Skeletal muscle satellite cell (primary cell): ENCODE measurements at regions not wholly inside any gene's neighbourhood (a gene's known extent, or its start where the extent isn't known, plus 50 kb on each side); places are given as distances from the start of the nearest gene placed in this dataset.
"Not testable (repeated sequence)": the region's sequence is repeated elsewhere in the genome, so short reads cannot be mapped to it uniquely, and the experiment has no call there.

Source experiments
- H3K27me3 ChIP-seq: 2 replicates; pipeline ENCODE4 v1.7.0; 2013; ENCODE audit warnings: low read length; ENCODE audit not compliant: control insufficient read depth, insufficient read depth
- H3K36me3 ChIP-seq: 2 replicates; pipeline ENCODE4 v1.7.0; 2013; ENCODE audit warnings: mild to moderate bottlenecking, control low read depth, low read length; ENCODE audit not compliant: insufficient read depth
- H3K4me1 ChIP-seq: 2 replicates; pipeline ENCODE4 v1.7.0; 2013; ENCODE audit warnings: low read length; ENCODE audit not compliant: control insufficient read depth, insufficient read depth
- H3K4me2 ChIP-seq: 2 replicates; pipeline ENCODE4 v1.7.0; 2013; ENCODE audit warnings: mild to moderate bottlenecking, low read length
- H3K4me3 ChIP-seq: 2 replicates; pipeline ENCODE4 v1.7.0; 2013; ENCODE audit warnings: low read length
- H3K9ac ChIP-seq: 2 replicates; pipeline ENCODE4 v1.7.0; 2013; ENCODE audit warnings: mild to moderate bottlenecking, low read depth, low read length, moderate library complexity
- H3K9me3 ChIP-seq: replicated peaks from 2 replicates; pipeline ENCODE4 v1.7.0; 2013; ENCODE audit warnings: mild to moderate bottlenecking, control low read depth, low read length

- Histone ChIP-seq H3K9ac (no peak overlapping the region), H3K27me3 (no peaks in the 10 kb centered on the region), H3K4me1 (no peaks in the 10 kb centered on the region), H3K9me3 (no peaks in the 10 kb centered on the region), H3K4me3 (no peak overlapping the region), H3K4me2 (no peak overlapping the region), H3K36me3 (no peaks in the 10 kb centered on the region)
Observed at GRCh38 chr4:19239565-19239964, 1012.1 kb upstream of the SLIT2 start.

DNA sequence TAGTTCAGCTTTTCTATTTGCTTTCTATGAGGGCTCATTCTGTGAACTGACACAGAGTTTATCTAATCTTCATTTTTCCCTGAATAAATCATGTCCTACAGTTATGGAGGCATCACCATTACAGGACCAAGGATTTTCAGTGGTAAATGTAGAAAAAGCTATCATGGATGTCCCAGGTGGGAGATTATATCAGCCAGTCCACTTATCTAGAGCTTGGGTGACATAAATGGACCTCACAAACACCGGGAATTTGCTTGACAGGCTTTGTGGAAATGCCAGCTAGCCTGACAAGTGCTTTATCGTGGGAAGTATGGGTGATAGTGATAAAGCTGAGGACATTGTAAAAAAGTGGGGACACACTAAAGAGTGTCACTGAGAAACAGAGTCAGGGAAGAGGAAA, 1015.2 kb upstream of the SLIT2 start:
- no peak overlapping the region for H3K4me3 ChIP-seq
- H3K9ac ChIP-seq = no peak overlapping the region
- no peaks in the 10 kb centered on the region for H3K36me3 ChIP-seq
- H3K27me3 ChIP-seq = no peaks in the 10 kb centered on the region
- no peaks in the 10 kb centered on the region for H3K4me1 ChIP-seq
- H3K9me3 ChIP-seq = no peaks in the 10 kb centered on the region
- H3K4me2 ChIP-seq = no peak overlapping the region

GRCh38 chr4:19230906-19231545, 1020.7 kb upstream of the SLIT2 start:
- no peaks in the 10 kb centered on the region for H3K9me3 ChIP-seq

DNA sequence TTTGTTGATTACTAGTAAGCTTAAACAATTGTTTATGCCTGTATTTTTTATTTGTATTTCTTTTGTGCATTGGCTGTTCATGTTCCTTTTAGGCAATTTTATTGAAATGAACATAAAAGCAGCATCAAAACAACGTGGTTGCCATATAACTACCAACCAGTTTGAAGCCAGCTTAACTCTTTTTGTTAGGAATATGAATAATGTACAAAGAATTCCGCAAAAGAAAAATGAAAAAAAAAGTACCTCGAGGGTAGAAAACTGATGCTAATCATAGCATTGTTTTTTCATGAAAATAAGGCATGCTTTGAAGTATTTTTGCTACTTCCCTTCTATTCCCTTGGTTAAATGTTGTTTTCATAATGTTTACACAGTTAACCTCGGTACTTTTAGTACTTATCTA, 1024.0 kb upstream of the SLIT2 start:
- Histone ChIP-seq H3K27me3 (no peaks in the 10 kb centered on the region), H3K4me2 (no peak overlapping the region), H3K9ac (no peak overlapping the region), H3K9me3 (no peaks in the 10 kb centered on the region), H3K36me3 (no peaks in the 10 kb centered on the region), H3K4me1 (no peaks in the 10 kb centered on the region), H3K4me3 (no peak overlapping the region)

More at GRCh38 chr4:19230906-19231545, 1020.7 kb upstream of the SLIT2 start:
- Histone ChIP-seq H3K27me3 (no peaks in the 10 kb centered on the region), H3K4me1 (no peaks in the 10 kb centered on the region), H3K4me3 (no peak overlapping the region), H3K36me3 (no peaks in the 10 kb centered on the region), H3K4me2 (no peak overlapping the region), H3K9ac (no peak overlapping the region)

DNA sequence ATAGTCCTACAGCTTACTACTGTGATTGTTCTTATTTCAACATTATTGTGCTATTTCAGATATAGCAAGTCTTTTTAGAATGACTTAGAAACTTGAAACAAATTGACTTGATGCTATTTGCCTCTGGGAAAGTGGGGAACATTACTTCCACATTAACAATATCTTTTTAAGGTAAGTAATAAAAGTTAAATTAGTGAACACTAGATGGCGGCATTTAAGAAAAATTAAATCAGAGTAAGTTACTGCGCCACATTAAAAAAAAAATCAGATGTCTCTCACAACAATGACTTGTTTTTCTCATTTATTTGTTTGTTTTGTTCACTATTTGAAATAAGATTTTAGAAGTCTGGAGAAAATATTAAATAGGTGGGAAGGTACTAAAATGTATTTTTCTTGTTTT, 1026.9 kb upstream of the SLIT2 start:
- H3K4me1 ChIP-seq = no peaks in the 10 kb centered on the region
- H3K27me3 ChIP-seq = no peaks in the 10 kb centered on the region
- H3K4me2 ChIP-seq = no peak overlapping the region
- H3K4me3 ChIP-seq = no peak overlapping the region
- H3K9me3 ChIP-seq = no peaks in the 10 kb centered on the region
- H3K36me3 ChIP-seq = no peaks in the 10 kb centered on the region
- no peak overlapping the region for H3K9ac ChIP-seq

- no peaks in the 10 kb centered on the region for H3K9me3 ChIP-seq
- no peak overlapping the region for H3K4me2 ChIP-seq
- H3K4me3 ChIP-seq = no peak overlapping the region
- H3K4me1 ChIP-seq = no peaks in the 10 kb centered on the region
- H3K36me3 ChIP-seq = no peaks in the 10 kb centered on the region
- no peak overlapping the region for H3K9ac ChIP-seq
- no peaks in the 10 kb centered on the region for H3K27me3 ChIP-seq
Observed at GRCh38 chr4:19216476-19216875, 1035.2 kb upstream of the SLIT2 start.

GRCh38 chr4:19214591-19215186, 1037.0 kb upstream of the SLIT2 start:
- H3K27me3 ChIP-seq = no peaks in the 10 kb centered on the region
- no peaks in the 10 kb centered on the region for H3K9me3 ChIP-seq
- no peaks in the 10 kb centered on the region for H3K4me1 ChIP-seq
- no peak overlapping the region for H3K4me3 ChIP-seq
- H3K9ac ChIP-seq = no peak overlapping the region
- no peaks in the 10 kb centered on the region for H3K36me3 ChIP-seq
- H3K4me2 ChIP-seq = no peak overlapping the region

- H3K4me1 ChIP-seq = no peaks in the 10 kb centered on the region
- H3K36me3 ChIP-seq = no peaks in the 10 kb centered on the region
- H3K9ac ChIP-seq = no peak overlapping the region
- H3K27me3 ChIP-seq = no peaks in the 10 kb centered on the region
- H3K9me3 ChIP-seq = no peaks in the 10 kb centered on the region
- no peak overlapping the region for H3K4me2 ChIP-seq
- no peak overlapping the region for H3K4me3 ChIP-seq
Observed at GRCh38 chr4:19213388-19213787, 1038.3 kb upstream of the SLIT2 start.

GRCh38 chr4:19205853-19206252, 1045.9 kb upstream of the SLIT2 start:
- Histone ChIP-seq H3K9ac (no peak overlapping the region), H3K9me3 (no peaks in the 10 kb centered on the region), H3K4me2 (no peak overlapping the region), H3K36me3 (no peaks in the 10 kb centered on the region), H3K4me3 (no peak overlapping the region), H3K4me1 (no peaks in the 10 kb centered on the region), H3K27me3 (no peaks in the 10 kb centered on the region)

- not testable (repeated sequence) for H3K9me3 ChIP-seq, H3K9ac ChIP-seq, H3K27me3 ChIP-seq, H3K36me3 ChIP-seq, H3K4me2 ChIP-seq, H3K4me3 ChIP-seq, H3K4me1 ChIP-seq
Observed at GRCh38 chr4:19197838-19198237, 1053.9 kb upstream of the SLIT2 start.

- H3K36me3 ChIP-seq = no peaks in the 10 kb centered on the region
- H3K9me3 ChIP-seq = no peaks in the 10 kb centered on the region
- H3K4me3 ChIP-seq = no peak overlapping the region
- H3K27me3 ChIP-seq = no peaks in the 10 kb centered on the region
- no peak overlapping the region for H3K9ac ChIP-seq
- H3K4me1 ChIP-seq = no peaks in the 10 kb centered on the region
- no peak overlapping the region for H3K4me2 ChIP-seq
Observed at GRCh38 chr4:19195696-19196095, 1056.0 kb upstream of the SLIT2 start.

DNA sequence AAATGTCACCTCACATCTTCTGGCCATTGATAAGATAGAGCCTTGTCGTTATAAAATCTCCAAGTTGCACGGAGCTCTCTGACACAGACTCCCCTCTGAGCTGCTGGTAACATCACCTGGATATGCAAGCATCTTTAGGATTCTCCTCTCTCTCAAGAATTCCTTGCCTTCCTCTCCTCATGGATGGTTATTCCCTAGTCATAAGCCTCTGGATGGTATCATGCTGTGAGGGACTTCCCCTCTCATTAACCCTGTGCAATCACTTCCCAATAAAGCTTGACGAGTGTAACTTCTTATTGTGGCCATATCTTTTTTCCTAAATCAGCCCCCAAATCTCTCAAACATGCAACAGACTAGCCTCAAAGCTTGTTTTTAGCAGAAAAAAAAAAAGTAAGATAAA, 1057.0 kb upstream of the SLIT2 start:
- Histone ChIP-seq H3K36me3 (no peaks in the 10 kb centered on the region), H3K9ac (no peak overlapping the region), H3K4me2 (no peak overlapping the region), H3K4me1 (no peaks in the 10 kb centered on the region), H3K9me3 (no peaks in the 10 kb centered on the region), H3K4me3 (no peak overlapping the region), H3K27me3 (no peaks in the 10 kb centered on the region)
